ENCODE measurements at regions not wholly inside any gene's neighbourhood (a gene's known extent, or its start where the extent isn't known, plus 50 kb on each side); places are given as distances from the start of the nearest gene placed in this dataset.

- TF ChIP-seq, protein P1, sequence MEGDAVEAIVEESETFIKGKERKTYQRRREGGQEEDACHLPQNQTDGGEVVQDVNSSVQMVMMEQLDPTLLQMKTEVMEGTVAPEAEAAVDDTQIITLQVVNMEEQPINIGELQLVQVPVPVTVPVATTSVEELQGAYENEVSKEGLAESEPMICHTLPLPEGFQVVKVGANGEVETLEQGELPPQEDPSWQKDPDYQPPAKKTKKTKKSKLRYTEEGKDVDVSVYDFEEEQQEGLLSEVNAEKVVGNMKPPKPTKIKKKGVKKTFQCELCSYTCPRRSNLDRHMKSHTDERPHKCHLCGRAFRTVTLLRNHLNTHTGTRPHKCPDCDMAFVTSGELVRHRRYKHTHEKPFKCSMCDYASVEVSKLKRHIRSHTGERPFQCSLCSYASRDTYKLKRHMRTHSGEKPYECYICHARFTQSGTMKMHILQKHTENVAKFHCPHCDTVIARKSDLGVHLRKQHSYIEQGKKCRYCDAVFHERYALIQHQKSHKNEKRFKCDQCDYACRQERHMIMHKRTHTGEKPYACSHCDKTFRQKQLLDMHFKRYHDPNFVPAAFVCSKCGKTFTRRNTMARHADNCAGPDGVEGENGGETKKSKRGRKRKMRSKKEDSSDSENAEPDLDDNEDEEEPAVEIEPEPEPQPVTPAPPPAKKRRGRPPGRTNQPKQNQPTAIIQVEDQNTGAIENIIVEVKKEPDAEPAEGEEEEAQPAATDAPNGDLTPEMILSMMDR (IDR thresholded peaks at IDR 0.05; ENCODE audit: low read depth, low read length) = no peak
- TF ChIP-seq EZH2phosphoT487 (IDR thresholded peaks at IDR 0.05; ENCODE audit: low read depth) = no peak
Measured at GRCh38 chr17:74019271-74019670, 184.2 kb upstream of the RPL38 start.

Data from OCI-LY3 (cell line).